Neural progenitor cell (in vitro differentiated cells): ENCODE measurements at regions not wholly inside any gene's neighbourhood (a gene's known extent, or its start where the extent isn't known, plus 50 kb on each side); places are given as distances from the start of the nearest gene placed in this dataset.

ENCODE experiments used
- DNase-seq: peaks from one replicate; pipeline ENCODE4 v3.0.0-alpha.2; 2016; ENCODE audit warnings: low spot score
- H2AFZ ChIP-seq: fragments of 200-600 bp; sonication (generic); replicated peaks from 2 replicates; pipeline ENCODE4 v1.6.1; 2016; ENCODE audit warnings: antibody characterized with exemption
- H3F3A ChIP-seq: fragments of 200-600 bp; sonication (generic); 2 replicates; pipeline ENCODE4 v1.6.1; 2016; ENCODE audit warnings: antibody characterized with exemption, low read depth
- H3K27ac ChIP-seq: fragments of 200-600 bp; sonication (generic); 2 replicates; pipeline ENCODE4 v1.5.1; 2016; ENCODE audit warnings: mild to moderate bottlenecking
- H3K27me3 ChIP-seq: fragments of 200-600 bp; sonication (generic); 2 replicates; pipeline ENCODE4 v1.6.1; 2016; ENCODE audit warnings: mild to moderate bottlenecking, moderate library complexity
- H3K36me3 ChIP-seq: fragments of 200-600 bp; sonication (generic); 2 replicates; pipeline ENCODE4 v1.5.1; 2016
- H3K4me1 ChIP-seq: fragments of 200-600 bp; sonication (generic); 2 replicates; pipeline ENCODE4 v1.6.1; 2016; ENCODE audit warnings: mixed run types
- H3K4me2 ChIP-seq: fragments of 200-600 bp; sonication (generic); 2 replicates; pipeline ENCODE4 v1.6.1; 2016
- H3K4me3 ChIP-seq: fragments of 200-600 bp; sonication (generic); 2 replicates; pipeline ENCODE4 v1.5.1; 2016
- H3K79me2 ChIP-seq: fragments of 200-600 bp; sonication (generic); 2 replicates; pipeline ENCODE4 v1.6.1; 2016; ENCODE audit warnings: low read depth
- H3K9ac ChIP-seq: fragments of 200-600 bp; sonication (generic); 2 replicates; pipeline ENCODE4 v1.6.1; 2016
- H3K9me3 ChIP-seq: fragments of 200-600 bp; sonication (generic); 2 replicates; pipeline ENCODE4 v1.5.1; 2016; ENCODE audit warnings: low read depth
- H4K20me1 ChIP-seq: fragments of 200-600 bp; sonication (generic); 2 replicates; pipeline ENCODE4 v1.6.1; 2016; ENCODE audit warnings: low read depth
- H3K27ac Mint-ChIP-seq: 3 replicates; pipeline ENCODE4 v1.8.0; 2021; ENCODE audit warnings: mixed read lengths
- H3K27me3 Mint-ChIP-seq: 2 replicates; pipeline ENCODE4 v1.8.0; 2022; ENCODE audit warnings: low read depth, mild to moderate bottlenecking, inconsistent platforms, moderate library complexity, mixed read lengths; ENCODE audit not compliant: insufficient read depth
- H3K36me3 Mint-ChIP-seq: 3 replicates; pipeline ENCODE4 v1.8.0; 2021; ENCODE audit warnings: mixed read lengths
- H3K4me1 Mint-ChIP-seq: 3 replicates; pipeline ENCODE4 v1.8.0; 2021; ENCODE audit warnings: mixed read lengths
- H3K4me3 Mint-ChIP-seq: 3 replicates; pipeline ENCODE4 v1.8.0; 2021; ENCODE audit warnings: mild to moderate bottlenecking, moderate library complexity, mixed read lengths
- H3K9me3 Mint-ChIP-seq: 3 replicates; pipeline ENCODE4 v1.8.0; 2020; ENCODE audit warnings: mixed read lengths
- CTCF ChIP-seq: fragments of 200-600 bp; sonication (generic); IDR thresholded peaks from 2 replicates; pipeline ENCODE4 v1.5.1; 2017; ENCODE audit warnings: antibody characterized with exemption, mild to moderate bottlenecking
- EZH2 ChIP-seq: fragments of 200-600 bp; sonication (generic); IDR thresholded peaks from 2 replicates; pipeline ENCODE4 v1.6.1; 2017; ENCODE audit warnings: antibody characterized with exemption, mild to moderate bottlenecking, moderate library complexity
- EZH2phosphoT487 ChIP-seq: fragments of 200-600 bp; sonication (generic); IDR thresholded peaks from 2 replicates; pipeline ENCODE4 v1.6.1; 2017; ENCODE audit warnings: antibody characterized with exemption

DNA sequence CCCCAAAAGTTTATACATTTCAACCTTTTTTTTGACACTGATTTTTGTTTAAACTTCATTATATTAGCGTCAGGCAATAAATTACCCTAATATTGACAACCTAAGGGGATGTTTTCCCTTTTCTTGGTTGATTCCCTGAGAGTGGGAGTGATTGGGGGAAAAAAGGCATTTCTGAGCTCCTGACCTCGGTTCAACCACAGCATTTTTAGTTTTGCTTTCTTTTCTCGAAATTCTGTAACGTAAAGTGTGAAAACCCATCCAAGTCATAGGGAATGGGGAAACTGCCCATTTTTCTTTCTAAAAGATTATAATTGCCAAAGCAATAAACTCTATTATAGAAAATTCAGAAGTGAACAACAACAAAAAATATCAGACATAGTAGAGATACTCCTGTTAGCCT, 67.9 kb upstream of the SPACA1 start:
- H3K27me3 ChIP-seq, result no peaks in the 10 kb centered on the region
- no peak overlapping the region for H3K9ac ChIP-seq
- H2AFZ ChIP-seq, result no peak overlapping the region
- H3K4me3 ChIP-seq, result no peak overlapping the region
- no peaks in the 10 kb centered on the region for H3K4me1 Mint-ChIP-seq
- H3K4me3 Mint-ChIP-seq, result no peak overlapping the region
- H3F3A ChIP-seq, result no peaks in the 10 kb centered on the region
- no peak for TF ChIP-seq CTCF
- TF ChIP-seq EZH2, result no peak
- TF ChIP-seq EZH2phosphoT487, result no peak
- no peaks in the 10 kb centered on the region for H3K9me3 ChIP-seq
- H3K27me3 Mint-ChIP-seq, result no peaks in the 10 kb centered on the region
- H3K27ac ChIP-seq, result no peak overlapping the region
- no peak overlapping the region for H3K27ac Mint-ChIP-seq
- H3K79me2 ChIP-seq, result no peaks in the 10 kb centered on the region
- H4K20me1 ChIP-seq, result no peaks in the 10 kb centered on the region
- H3K36me3 Mint-ChIP-seq, result no peaks in the 10 kb centered on the region
- H3K9me3 Mint-ChIP-seq, result no peaks in the 10 kb centered on the region
- no peaks in the 10 kb centered on the region for H3K4me1 ChIP-seq
- H3K36me3 ChIP-seq, result no peaks in the 10 kb centered on the region
- DNase-seq, result no peak
- H3K4me2 ChIP-seq, result no peak overlapping the region

DNA sequence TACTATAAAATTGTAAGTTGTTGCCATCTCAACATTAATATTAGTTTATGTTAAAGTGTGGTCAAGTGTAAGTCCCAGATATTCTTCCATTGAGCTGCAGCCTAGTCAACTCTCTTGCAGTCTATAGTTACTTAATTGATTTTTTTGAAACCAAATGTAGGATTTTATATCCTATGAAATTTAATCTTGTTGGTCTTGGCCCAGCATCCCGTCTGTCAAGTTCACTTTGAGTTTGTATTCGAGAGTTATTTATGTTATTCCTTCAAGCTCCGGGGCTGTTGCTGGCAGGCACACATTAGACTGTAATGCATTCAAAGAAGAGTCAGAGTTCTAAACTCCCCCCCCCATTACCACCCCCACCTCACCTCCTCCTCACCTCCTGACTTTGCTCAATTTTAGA, 71.0 kb upstream of the SPACA1 start:
- H4K20me1 ChIP-seq, result no peaks in the 10 kb centered on the region
- no peak overlapping the region for H3K4me2 ChIP-seq
- DNase-seq, result no peak
- Mint-ChIP-seq H3K27me3 (no peaks in the 10 kb centered on the region), H3K9me3 (no peaks in the 10 kb centered on the region), H3K4me3 (no peak overlapping the region), H3K4me1 (no peaks in the 10 kb centered on the region), H3K27ac (no peak overlapping the region), H3K36me3 (no peaks in the 10 kb centered on the region)
- no peak overlapping the region for H3K4me3 ChIP-seq
- no peaks in the 10 kb centered on the region for H3K36me3 ChIP-seq
- H2AFZ ChIP-seq, result no peak overlapping the region
- H3K27ac ChIP-seq, result no peak overlapping the region
- H3K4me1 ChIP-seq, result no peaks in the 10 kb centered on the region
- no peaks in the 10 kb centered on the region for H3K27me3 ChIP-seq
- H3F3A ChIP-seq, result no peaks in the 10 kb centered on the region
- no peak for TF ChIP-seq EZH2phosphoT487
- TF ChIP-seq EZH2, result no peak
- TF ChIP-seq CTCF, result no peak
- H3K9me3 ChIP-seq, result no peaks in the 10 kb centered on the region
- no peak overlapping the region for H3K9ac ChIP-seq
- no peaks in the 10 kb centered on the region for H3K79me2 ChIP-seq

- DNase-seq, result no peak
- Histone ChIP-seq H3K36me3 (no peaks in the 10 kb centered on the region), H3K27ac (no peak overlapping the region), H3K4me1 (no peaks in the 10 kb centered on the region), H2AFZ (no peak overlapping the region), H3K27me3 (no peaks in the 10 kb centered on the region), H3K9ac (no peak overlapping the region), H3F3A (no peaks in the 10 kb centered on the region), H3K4me2 (no peak overlapping the region), H3K4me3 (no peak overlapping the region), H3K79me2 (no peaks in the 10 kb centered on the region), H4K20me1 (no peaks in the 10 kb centered on the region), H3K9me3 (no peaks in the 10 kb centered on the region)
- Mint-ChIP-seq H3K9me3 (no peaks in the 10 kb centered on the region), H3K27ac (no peak overlapping the region), H3K4me1 (no peaks in the 10 kb centered on the region), H3K4me3 (no peak overlapping the region), H3K27me3 (no peaks in the 10 kb centered on the region), H3K36me3 (no peaks in the 10 kb centered on the region)
- TF ChIP-seq CTCF, result no peak
- TF ChIP-seq EZH2, result no peak
- TF ChIP-seq EZH2phosphoT487, result no peak
Measured at GRCh38 chr6:87975561-87975960, 72.1 kb upstream of the SPACA1 start.

DNA sequence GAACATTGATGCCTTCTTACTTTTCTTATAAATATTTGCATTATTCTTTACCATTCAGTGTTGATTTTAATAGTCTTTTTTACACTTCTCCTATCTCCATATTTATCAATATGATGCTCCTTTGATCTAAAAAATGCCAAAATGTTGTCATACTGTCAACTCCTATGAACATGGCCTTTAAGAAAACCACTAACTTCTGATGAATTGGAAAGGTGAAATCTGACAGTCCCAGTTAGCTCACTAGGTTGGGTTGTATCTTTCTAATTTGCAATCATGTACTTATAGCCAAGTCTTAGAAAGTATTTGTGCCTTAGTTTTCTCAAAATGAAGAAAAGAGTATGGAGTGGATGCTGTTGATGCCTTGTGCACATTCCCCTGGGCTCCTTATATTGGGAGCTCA, 75.4 kb upstream of the SPACA1 start:
- Mint-ChIP-seq H3K9me3 (no peaks in the 10 kb centered on the region), H3K4me1 (peaks cover 2% of the 10 kb centered on the region), H3K27ac (no peak overlapping the region), H3K4me3 (no peak overlapping the region), H3K27me3 (no peaks in the 10 kb centered on the region), H3K36me3 (no peaks in the 10 kb centered on the region)
- Histone ChIP-seq H3F3A (no peaks in the 10 kb centered on the region), H3K4me3 (no peak overlapping the region), H4K20me1 (no peaks in the 10 kb centered on the region), H3K4me2 (no peak overlapping the region), H3K9me3 (no peaks in the 10 kb centered on the region), H3K27me3 (peaks cover 18% of the 10 kb centered on the region), H3K36me3 (no peaks in the 10 kb centered on the region), H3K27ac (no peak overlapping the region), H3K4me1 (no peaks in the 10 kb centered on the region), H3K79me2 (no peaks in the 10 kb centered on the region), H3K9ac (no peak overlapping the region), H2AFZ (no peak overlapping the region)
- TF ChIP-seq EZH2phosphoT487, result no peak
- TF ChIP-seq CTCF, result no peak
- no peak for TF ChIP-seq EZH2
- no peak for DNase-seq
